ENCODE measurements at regions not wholly inside any gene's neighbourhood (a gene's known extent, or its start where the extent isn't known, plus 50 kb on each side); places are given as distances from the start of the nearest gene placed in this dataset.

- no peak for ATAC-seq
- TF ChIP-seq ZNF8 (CRISPR knock-in tag; IDR thresholded peaks at IDR 0.05) (no peak), POU6F1 (CRISPR knock-in tag; IDR thresholded peaks at IDR 0.05; ENCODE audit: borderline replicate concordance, low read depth) (no peak), CSDC2 (CRISPR knock-in tag; IDR thresholded peaks at IDR 0.05) (no peak), PATZ1 (CRISPR knock-in tag; IDR thresholded peaks at IDR 0.05; ENCODE audit: borderline replicate concordance) (no peak), PPARA (CRISPR knock-in tag; IDR thresholded peaks at IDR 0.05; ENCODE audit: borderline replicate concordance) (no peak), CREB5 (CRISPR knock-in tag; IDR thresholded peaks at IDR 0.05; ENCODE audit: low read depth) (no peak), ZFP3 (CRISPR knock-in tag; IDR thresholded peaks at IDR 0.05) (no peak), ARNTL (CRISPR knock-in tag; IDR thresholded peaks at IDR 0.05; ENCODE audit: borderline replicate concordance, low read depth) (no peak), ZC3H10 (CRISPR knock-in tag; IDR thresholded peaks at IDR 0.05) (no peak), ZNF70 (CRISPR knock-in tag; IDR thresholded peaks at IDR 0.05) (no peak), TSHZ2 (CRISPR knock-in tag; IDR thresholded peaks at IDR 0.05) (no peak), ISL1 (CRISPR knock-in tag; IDR thresholded peaks at IDR 0.05) (no peak)
Measured at GRCh38 chr1:164907666-164908065, 348.7 kb downstream of the PBX1 start.

- TF ChIP-seq TCF4 (CRISPR knock-in tag; IDR thresholded peaks at IDR 0.05; ENCODE audit: borderline replicate concordance) (no peak), ZNF70 (CRISPR knock-in tag; IDR thresholded peaks at IDR 0.05) (no peak), ZNF565 (CRISPR knock-in tag; conservative IDR thresholded peaks at IDR 0.05; ENCODE audit: low read depth) (no peak), POU6F1 (CRISPR knock-in tag; IDR thresholded peaks at IDR 0.05; ENCODE audit: borderline replicate concordance, low read depth) (no peak), SNAI2 (CRISPR knock-in tag; IDR thresholded peaks at IDR 0.05) (no peak), BACH2 (CRISPR knock-in tag; IDR thresholded peaks at IDR 0.05; ENCODE audit: borderline replicate concordance) (no peak), ESRRG (CRISPR knock-in tag; IDR thresholded peaks at IDR 0.05) (no peak), RARB (CRISPR knock-in tag; IDR thresholded peaks at IDR 0.05) (no peak), ZFP30 (CRISPR knock-in tag; IDR thresholded peaks at IDR 0.05) (no peak), TOX (CRISPR knock-in tag; IDR thresholded peaks at IDR 0.05; ENCODE audit: borderline replicate concordance) (no peak), OSR1 (CRISPR knock-in tag; IDR thresholded peaks at IDR 0.05) (no peak), ARNTL (CRISPR knock-in tag; IDR thresholded peaks at IDR 0.05; ENCODE audit: borderline replicate concordance, low read depth) (no peak), ZC3H10 (CRISPR knock-in tag; IDR thresholded peaks at IDR 0.05) (no peak), CSRNP3 (CRISPR knock-in tag; IDR thresholded peaks at IDR 0.05) (no peak), CSDC2 (CRISPR knock-in tag; IDR thresholded peaks at IDR 0.05) (no peak), PATZ1 (CRISPR knock-in tag; IDR thresholded peaks at IDR 0.05; ENCODE audit: borderline replicate concordance) (no peak), TSHZ2 (CRISPR knock-in tag; IDR thresholded peaks at IDR 0.05) (no peak), ZNF8 (CRISPR knock-in tag; IDR thresholded peaks at IDR 0.05) (no peak)
- ATAC-seq = no peak
Measured at GRCh38 chr1:164905869-164906268, 346.9 kb downstream of the PBX1 start.
